GM13976 (cell line): ENCODE measurements at regions not wholly inside any gene's neighbourhood (a gene's known extent, or its start where the extent isn't known, plus 50 kb on each side); places are given as distances from the start of the nearest gene placed in this dataset.
"Not testable (repeated sequence)": the region's sequence is repeated elsewhere in the genome, so short reads cannot be mapped to it uniquely, and the experiment has no call there.

Source experiments
- DNase-seq: peaks from one replicate; pipeline ENCODE4 v3.0.0; 2012; ENCODE audit warnings: low spot score
- in situ Hi-C: fragments of 300-500 bp; cut with MboI; formaldehyde crosslinking; loops from one replicate; pipeline ENCODE4 v1.12.0; 2022; ENCODE audit warnings: low sequenced_read_pairs, mixed read lengths, inconsistent platforms; ENCODE audit not compliant: unreplicated experiment
- TF ChIP-seq, protein P1 (sequence below): IDR thresholded peaks from 2 replicates; pipeline ENCODE4 v1.5.1; 2012; ENCODE audit warnings: borderline replicate concordance, mild to moderate bottlenecking; ENCODE audit not compliant: insufficient read depth; ENCODE audit errors: extremely low read depth, missing control alignments, control extremely low read depth

DNA sequence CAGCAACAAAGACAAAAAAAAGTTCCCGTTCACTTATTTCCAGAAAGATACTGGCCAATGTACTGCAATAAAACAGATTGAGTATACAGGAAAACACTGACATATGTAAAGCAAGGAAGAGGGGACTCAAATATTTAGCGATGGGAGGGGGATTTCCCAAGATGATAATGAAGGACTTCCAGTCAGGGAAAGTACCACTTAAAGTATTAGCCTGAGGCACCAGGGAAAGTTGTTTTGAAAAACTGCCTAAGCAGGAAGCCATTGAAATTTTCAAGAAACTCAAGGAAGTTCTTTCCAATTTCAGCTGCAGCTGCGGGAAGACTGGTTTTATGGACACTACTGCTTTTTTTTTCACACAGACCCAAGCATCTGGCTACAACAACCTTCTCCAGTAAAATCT, 1007.4 kb upstream of the NOVA1 start:
- in situ Hi-C loops, result no loop called here
- DNase-seq, result no peak
- TF ChIP-seq, protein P1, sequence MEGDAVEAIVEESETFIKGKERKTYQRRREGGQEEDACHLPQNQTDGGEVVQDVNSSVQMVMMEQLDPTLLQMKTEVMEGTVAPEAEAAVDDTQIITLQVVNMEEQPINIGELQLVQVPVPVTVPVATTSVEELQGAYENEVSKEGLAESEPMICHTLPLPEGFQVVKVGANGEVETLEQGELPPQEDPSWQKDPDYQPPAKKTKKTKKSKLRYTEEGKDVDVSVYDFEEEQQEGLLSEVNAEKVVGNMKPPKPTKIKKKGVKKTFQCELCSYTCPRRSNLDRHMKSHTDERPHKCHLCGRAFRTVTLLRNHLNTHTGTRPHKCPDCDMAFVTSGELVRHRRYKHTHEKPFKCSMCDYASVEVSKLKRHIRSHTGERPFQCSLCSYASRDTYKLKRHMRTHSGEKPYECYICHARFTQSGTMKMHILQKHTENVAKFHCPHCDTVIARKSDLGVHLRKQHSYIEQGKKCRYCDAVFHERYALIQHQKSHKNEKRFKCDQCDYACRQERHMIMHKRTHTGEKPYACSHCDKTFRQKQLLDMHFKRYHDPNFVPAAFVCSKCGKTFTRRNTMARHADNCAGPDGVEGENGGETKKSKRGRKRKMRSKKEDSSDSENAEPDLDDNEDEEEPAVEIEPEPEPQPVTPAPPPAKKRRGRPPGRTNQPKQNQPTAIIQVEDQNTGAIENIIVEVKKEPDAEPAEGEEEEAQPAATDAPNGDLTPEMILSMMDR, result no peak

GRCh38 chr14:27608377-27608776, 1010.5 kb upstream of the NOVA1 start:
- in situ Hi-C loops, result no loop called here
- TF ChIP-seq, protein P1, result no peak
- no peak for DNase-seq

DNA sequence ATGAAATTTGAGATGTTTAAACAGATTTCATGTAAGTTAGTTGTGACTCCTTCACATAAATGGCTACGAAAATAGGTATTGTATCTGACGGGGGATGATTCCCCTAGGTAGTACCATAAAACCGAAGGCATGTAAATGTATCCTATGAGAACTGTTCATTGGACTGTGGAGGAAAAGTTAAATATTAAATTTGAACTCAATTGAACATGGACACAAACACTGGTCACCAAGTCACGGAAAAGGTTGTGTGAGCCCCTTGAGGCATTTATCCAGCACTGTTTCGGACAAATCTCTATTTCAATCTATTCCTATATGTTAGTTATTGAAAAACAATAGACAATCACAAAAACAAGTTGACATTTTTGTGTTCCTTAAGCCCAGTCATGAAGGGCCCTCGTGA, 1014.3 kb upstream of the NOVA1 start:
- in situ Hi-C loops, result no loop called here
- TF ChIP-seq, protein P1, result no peak
- no peak for DNase-seq

DNA sequence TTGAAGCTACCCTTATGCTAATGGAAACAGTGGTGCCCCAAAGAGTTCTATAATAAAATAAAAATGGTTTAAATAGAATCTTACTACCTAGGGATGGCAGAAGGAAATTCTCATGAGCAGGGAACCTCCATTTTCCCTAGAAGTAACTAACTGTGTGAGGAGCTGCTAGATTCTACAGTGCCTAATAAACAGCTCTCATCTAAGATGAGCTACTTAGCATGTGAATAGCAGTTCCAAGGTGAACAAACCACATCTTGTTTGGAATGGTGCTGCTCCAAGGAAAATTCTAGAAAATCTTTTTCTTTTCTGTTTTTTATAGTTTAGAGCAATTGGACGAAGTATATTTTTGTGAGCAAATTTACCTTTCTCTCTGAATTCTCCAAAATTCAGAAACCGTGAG, 1015.3 kb upstream of the NOVA1 start:
- in situ Hi-C loops, result no loop called here
- no peak for DNase-seq
- TF ChIP-seq, protein P1, result no peak

DNA sequence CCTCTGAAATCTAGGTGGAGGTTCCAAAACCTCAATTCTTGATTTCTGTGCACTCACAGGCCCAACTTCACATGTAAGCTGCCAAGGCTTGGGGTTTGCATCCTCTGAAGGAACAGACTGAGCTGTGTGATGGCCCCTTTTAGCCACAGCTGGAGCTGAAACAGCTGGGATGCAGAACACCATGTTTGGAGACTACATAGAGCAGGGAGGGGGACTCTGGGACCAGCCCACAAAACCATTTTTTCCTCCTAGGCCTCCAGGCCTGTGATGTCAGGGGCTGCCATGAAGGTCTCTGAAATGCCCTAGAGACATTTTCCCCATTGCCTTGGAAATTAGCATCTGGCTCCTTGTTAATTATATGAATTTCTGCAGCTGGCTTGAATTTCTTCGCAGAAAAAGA, 1025.9 kb upstream of the NOVA1 start:
- in situ Hi-C loops, result no loop called here
- TF ChIP-seq, protein P1, result no peak
- DNase-seq, result no peak

DNA sequence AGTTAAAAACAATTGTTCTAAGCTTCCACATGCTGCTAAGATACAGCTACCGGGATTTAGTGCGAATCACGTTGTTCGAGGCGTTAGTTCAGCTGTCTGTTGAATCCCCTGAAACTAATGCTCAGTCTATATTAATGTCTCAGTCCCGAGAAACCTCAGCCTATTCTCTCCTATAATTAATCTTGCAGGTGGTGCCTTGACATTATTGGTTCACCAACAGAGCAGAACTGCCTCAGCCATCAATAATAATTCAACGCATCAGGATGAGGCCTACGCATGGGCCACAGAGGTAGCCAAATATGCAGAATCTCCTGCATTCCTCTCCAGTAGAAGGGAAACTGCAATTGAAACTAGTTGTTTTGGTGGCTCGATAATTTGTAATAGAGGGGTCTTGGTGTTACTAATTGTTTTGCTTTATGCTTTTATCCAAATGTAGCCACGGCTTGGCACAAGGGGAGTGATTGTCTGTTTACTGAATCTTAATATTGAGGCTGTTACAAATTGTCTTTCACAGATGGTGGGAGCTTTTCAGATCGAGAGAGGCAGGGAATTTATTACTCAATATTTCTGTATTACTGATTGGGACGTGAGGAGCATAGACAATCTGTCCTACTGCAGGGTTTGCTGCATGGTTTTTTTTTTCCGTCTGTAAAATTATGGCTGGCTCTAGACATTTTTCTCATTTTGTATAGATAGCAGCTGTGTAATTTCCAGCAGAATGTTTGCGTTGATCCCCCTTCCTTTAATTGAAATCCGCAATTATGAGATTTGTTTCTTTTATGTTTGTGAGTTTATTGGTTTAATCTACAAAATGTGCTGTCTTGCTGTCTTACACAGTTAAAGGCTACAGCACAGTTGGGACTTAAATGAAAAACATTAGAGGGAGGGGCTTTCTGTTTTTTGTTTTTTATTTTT, 1036.5 kb upstream of the NOVA1 start:
- in situ Hi-C loops, result no loop called here
- TF ChIP-seq, protein P1, result no peak
- DNase-seq, result no peak

- DNase-seq, in situ Hi-C loops: not testable (repeated sequence)
These were observed 1042.9 kb upstream of the NOVA1 start for GRCh38 chr14:27640688-27641087.
